Activated CD8-positive, alpha-beta memory T cell treated with anti-CD3 and anti-CD28 coated beads, Interleukin-2, amount 50 U/mL, for 1 hour (primary cell): ENCODE measurements at regions not wholly inside any gene's neighbourhood (a gene's known extent, or its start where the extent isn't known, plus 50 kb on each side); places are given as distances from the start of the nearest gene placed in this dataset.

Source experiments
- DNase-seq: peaks from one replicate; pipeline ENCODE4 v3.0.0-alpha.2; 2020; ENCODE audit errors: extremely low read depth

- DNase-seq = no peak
Measured at GRCh38 chr4:1463088-1463926, 57.1 kb upstream of the NKX1-1 start.

GRCh38 chr4:1462768-1463075 lies 56.5 kb upstream of the NKX1-1 start:
- DNase-seq = no peak

GRCh38 chr4:1462009-1462767 lies 55.9 kb upstream of the NKX1-1 start:
- DNase-seq = no peak

- no peak for DNase-seq
Measured at GRCh38 chr4:1460967-1461868, 55.0 kb upstream of the NKX1-1 start.

- DNase-seq = no peak
Measured at GRCh38 chr4:1459722-1460511, 53.7 kb upstream of the NKX1-1 start.

GRCh38 chr4:1459081-1459721 lies 53.0 kb upstream of the NKX1-1 start:
- no peak for DNase-seq

GRCh38 chr4:1458581-1458980 lies 52.3 kb upstream of the NKX1-1 start:
- no peak for DNase-seq
